Muscle of leg (tissue), 3 donors: ENCODE measurements at regions not wholly inside any gene's neighbourhood (a gene's known extent, or its start where the extent isn't known, plus 50 kb on each side); places are given as distances from the start of the nearest gene placed in this dataset.

Experiments used
- DNase-seq: peaks from one replicate; pipeline ENCODE4 v3.0.0; 2013
- H3K27ac ChIP-seq: one replicate; pipeline ENCODE4 v1.5.1; 2013; ENCODE audit warnings: mild to moderate bottlenecking, low read length, control low read depth
- H3K27me3 ChIP-seq: one replicate; pipeline ENCODE4 v1.6.1; 2013; ENCODE audit warnings: low read length; ENCODE audit not compliant: control insufficient read depth, insufficient read depth
- H3K36me3 ChIP-seq: one replicate; pipeline ENCODE4 v1.6.1; 2013; ENCODE audit warnings: low read length; ENCODE audit not compliant: control insufficient read depth, insufficient read depth
- H3K4me1 ChIP-seq: one replicate; pipeline ENCODE4 v1.6.1; 2013; ENCODE audit warnings: low read length; ENCODE audit not compliant: control insufficient read depth, insufficient read depth
- H3K4me3 ChIP-seq: one replicate; pipeline ENCODE4 v1.5.1; 2013; ENCODE audit warnings: low read length, control low read depth
- H3K9me3 ChIP-seq: replicated peaks from 2 replicates; pipeline ENCODE4 v1.6.1; 2013; ENCODE audit warnings: low read depth, low read length; ENCODE audit not compliant: control insufficient read depth
- WGBS: methylation state at CpG from one replicate; pipeline ENCODE4 v1.1.5; 2013; ENCODE audit warnings: missing lambda C conversion rate; ENCODE audit not compliant: insufficient coverage; 5-methylcytosine and 5-hydroxymethylcytosine counted together

GRCh38 chr12:131452444-131452860 is 258.4 kb upstream of the SFSWAP start:
- Histone ChIP-seq H3K4me1 (no peaks in the 10 kb centered on the region), H3K36me3 (no peaks in the 10 kb centered on the region), H3K27me3 (peaks cover 4% of the 10 kb centered on the region), H3K4me3 (no peak overlapping the region), H3K27ac (no peak overlapping the region), H3K9me3 (no peaks in the 10 kb centered on the region)
- WGBS, result 0% methylated on average over 4 of the region's 10 CpGs
- DNase-seq, result no peak

GRCh38 chr12:131454418-131455217 is 256.3 kb upstream of the SFSWAP start:
- no peak overlapping the region for H3K27ac ChIP-seq
- no peak overlapping the region for H3K4me3 ChIP-seq
- DNase-seq, result peak; percentile 30
- H3K9me3 ChIP-seq, result no peaks in the 10 kb centered on the region
- H3K36me3 ChIP-seq, result no peaks in the 10 kb centered on the region
- H3K4me1 ChIP-seq, result no peaks in the 10 kb centered on the region
- peaks cover 10% of the 10 kb centered on the region for H3K27me3 ChIP-seq
- whole genome bisulfite sequencing, result 27% methylated on average over 8 of the region's 12 CpGs

- no peak for DNase-seq
- H3K27ac ChIP-seq, result no peak overlapping the region
- peaks cover 13% of the 10 kb centered on the region for H3K27me3 ChIP-seq
- H3K4me3 ChIP-seq, result no peak overlapping the region
- no peaks in the 10 kb centered on the region for H3K9me3 ChIP-seq
- no peaks in the 10 kb centered on the region for H3K36me3 ChIP-seq
- WGBS, result 76% methylated on average over 10 of the region's 10 CpGs
- H3K4me1 ChIP-seq, result no peaks in the 10 kb centered on the region
These were observed 255.7 kb upstream of the SFSWAP start for GRCh38 chr12:131455218-131455506.

- no peaks in the 10 kb centered on the region for H3K9me3 ChIP-seq
- WGBS, result 81% methylated on average over 6 of the region's 12 CpGs
- no peak overlapping the region for H3K4me3 ChIP-seq
- H3K27ac ChIP-seq, result no peak overlapping the region
- H3K4me1 ChIP-seq, result no peaks in the 10 kb centered on the region
- no peak for DNase-seq
- no peaks in the 10 kb centered on the region for H3K36me3 ChIP-seq
- peaks cover 13% of the 10 kb centered on the region for H3K27me3 ChIP-seq
These were observed 255.2 kb upstream of the SFSWAP start for GRCh38 chr12:131455581-131456110.

- no peak overlapping the region for H3K4me3 ChIP-seq
- 63% methylated on average over 17 of the region's 24 CpGs for WGBS
- no peak for DNase-seq
- H3K36me3 ChIP-seq, result no peaks in the 10 kb centered on the region
- no peaks in the 10 kb centered on the region for H3K9me3 ChIP-seq
- H3K27ac ChIP-seq, result no peak overlapping the region
- H3K4me1 ChIP-seq, result no peaks in the 10 kb centered on the region
- peaks cover 17% of the 10 kb centered on the region for H3K27me3 ChIP-seq
These were observed 254.4 kb upstream of the SFSWAP start for GRCh38 chr12:131456301-131457027.

GRCh38 chr12:131457028-131457310 is 253.9 kb upstream of the SFSWAP start:
- Histone ChIP-seq H3K27me3 (peaks cover 17% of the 10 kb centered on the region), H3K36me3 (no peaks in the 10 kb centered on the region), H3K27ac (no peak overlapping the region), H3K4me1 (no peaks in the 10 kb centered on the region), H3K9me3 (no peaks in the 10 kb centered on the region), H3K4me3 (no peak overlapping the region)
- no peak for DNase-seq
- 79% methylated on average over 15 of the region's 15 CpGs for WGBS

- 86% methylated on average over 13 of the region's 19 CpGs for WGBS
- H3K36me3 ChIP-seq, result no peaks in the 10 kb centered on the region
- no peaks in the 10 kb centered on the region for H3K9me3 ChIP-seq
- H3K4me1 ChIP-seq, result no peaks in the 10 kb centered on the region
- no peak overlapping the region for H3K4me3 ChIP-seq
- DNase-seq, result no peak
- H3K27me3 ChIP-seq, result peaks cover 17% of the 10 kb centered on the region
- H3K27ac ChIP-seq, result no peak overlapping the region
These were observed 253.4 kb upstream of the SFSWAP start for GRCh38 chr12:131457331-131458047.

- no peaks in the 10 kb centered on the region for H3K9me3 ChIP-seq
- no peaks in the 10 kb centered on the region for H3K36me3 ChIP-seq
- DNase-seq, result no peak
- no peaks in the 10 kb centered on the region for H3K4me1 ChIP-seq
- WGBS, result 89% methylated on average over 9 of the region's 9 CpGs
- no peak overlapping the region for H3K27ac ChIP-seq
- peaks cover 17% of the 10 kb centered on the region for H3K27me3 ChIP-seq
- no peak overlapping the region for H3K4me3 ChIP-seq
These were observed 252.9 kb upstream of the SFSWAP start for GRCh38 chr12:131458048-131458374.

- H3K36me3 ChIP-seq, result no peaks in the 10 kb centered on the region
- no peaks in the 10 kb centered on the region for H3K4me1 ChIP-seq
- no peak overlapping the region for H3K27ac ChIP-seq
- DNase-seq, result no peak
- peaks cover 17% of the 10 kb centered on the region for H3K27me3 ChIP-seq
- H3K9me3 ChIP-seq, result no peaks in the 10 kb centered on the region
- H3K4me3 ChIP-seq, result no peak overlapping the region
- WGBS, result 75% methylated on average over 25 of the region's 31 CpGs
These were observed 251.7 kb upstream of the SFSWAP start for GRCh38 chr12:131458931-131459772.
